ENCODE measurements at regions not wholly inside any gene's neighbourhood (a gene's known extent, or its start where the extent isn't known, plus 50 kb on each side); places are given as distances from the start of the nearest gene placed in this dataset.
"Not testable (repeated sequence)": the region's sequence is repeated elsewhere in the genome, so short reads cannot be mapped to it uniquely, and the experiment has no call there.

DNA sequence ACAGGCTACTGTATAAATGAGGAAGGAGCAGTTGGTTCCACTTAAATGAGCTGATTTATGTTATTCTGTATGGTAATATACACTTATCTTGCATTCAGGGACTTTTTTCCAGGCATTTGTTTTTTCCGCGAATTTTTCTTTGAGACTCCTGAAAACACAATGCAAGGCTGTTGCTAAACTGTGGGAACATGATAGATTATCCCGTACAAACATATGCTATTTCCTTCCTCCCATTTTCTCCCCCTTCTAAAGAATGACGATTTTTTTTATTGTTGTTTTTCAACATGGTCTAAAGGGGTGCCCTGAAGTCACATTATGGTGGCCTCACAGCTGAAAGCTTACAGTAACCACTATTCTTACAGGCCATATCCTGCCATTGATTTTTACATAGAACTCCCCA is 523.9 kb upstream of the NRP1 start:
- DNase-seq, result no peak

DNA sequence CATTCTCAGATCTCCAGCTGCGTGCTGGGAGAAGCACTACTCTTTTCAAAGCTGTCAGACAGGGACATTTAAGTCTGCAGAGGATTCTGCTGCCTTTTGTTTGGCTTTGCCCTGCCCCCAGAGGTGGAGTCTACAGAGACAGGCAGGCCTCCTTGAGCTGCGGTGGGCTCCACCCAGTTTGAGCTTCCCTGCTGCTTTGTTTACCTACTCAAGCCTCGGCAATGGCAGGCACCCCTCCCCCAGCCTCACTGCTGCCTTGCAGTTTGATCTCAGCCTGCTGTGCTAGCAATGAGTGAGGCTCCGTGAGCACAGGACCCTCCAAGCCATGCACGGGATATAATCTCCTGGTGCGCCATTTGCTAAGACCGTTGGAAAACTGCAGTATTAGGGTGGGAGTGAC is 518.8 kb upstream of the NRP1 start:
- not testable (repeated sequence) for DNase-seq

DNA sequence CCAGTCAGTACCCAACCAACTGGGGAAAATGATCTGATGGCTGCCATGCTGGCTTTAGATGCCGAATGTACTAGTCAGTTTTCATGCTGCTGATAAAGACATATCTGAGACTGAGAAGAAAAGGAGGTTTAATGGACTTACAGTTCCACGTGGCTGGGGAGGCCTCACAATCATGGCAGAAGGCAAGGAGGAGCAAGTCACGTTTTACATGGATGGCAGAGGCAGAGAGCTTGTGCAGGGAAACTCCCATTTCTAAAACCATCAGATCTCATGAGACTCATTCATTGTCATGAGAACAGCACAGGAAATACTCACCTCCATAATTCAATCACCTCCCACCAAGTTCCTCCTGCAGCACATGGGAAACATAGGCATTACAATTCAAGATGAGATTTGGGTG is 508.9 kb upstream of the NRP1 start:
- no peak for DNase-seq

DNA sequence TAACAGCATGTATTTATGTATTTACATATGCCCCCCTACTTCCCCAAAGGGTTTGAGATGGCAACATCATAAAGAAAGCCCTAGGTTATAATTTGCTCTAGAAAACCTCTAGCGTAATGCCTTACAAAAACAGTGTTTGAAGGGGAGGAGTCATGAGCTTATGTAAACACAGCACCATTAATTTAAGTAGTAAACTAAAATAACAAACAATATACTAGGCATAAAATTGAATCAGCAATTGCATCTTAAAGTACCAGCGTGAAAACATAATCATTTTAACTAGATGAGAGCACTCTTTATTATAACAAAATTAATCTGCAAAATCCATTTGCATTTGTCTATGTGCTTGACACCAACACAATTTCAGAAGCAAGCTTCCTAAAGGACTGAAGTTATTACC is 507.2 kb upstream of the NRP1 start:
- no peak for DNase-seq

DNA sequence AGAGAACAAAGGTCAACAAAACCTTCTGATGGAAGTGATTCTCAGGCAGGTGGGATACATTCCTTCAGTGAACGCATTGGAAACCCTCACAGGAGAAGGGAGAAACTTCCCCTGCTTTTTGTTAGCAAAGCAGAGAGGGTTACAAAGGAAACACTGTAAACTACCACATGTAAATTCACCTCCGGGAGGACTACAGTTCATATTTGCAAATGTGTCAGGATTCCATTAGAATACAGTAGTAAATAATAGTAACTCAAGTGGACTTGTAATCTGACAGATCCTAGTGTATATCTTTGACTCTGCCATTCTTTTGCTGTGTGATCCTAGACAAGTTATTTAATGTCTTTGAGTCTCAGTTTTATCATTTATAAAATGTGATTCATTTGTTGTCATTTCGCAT is 504.3 kb upstream of the NRP1 start:
- no peak for DNase-seq

DNA sequence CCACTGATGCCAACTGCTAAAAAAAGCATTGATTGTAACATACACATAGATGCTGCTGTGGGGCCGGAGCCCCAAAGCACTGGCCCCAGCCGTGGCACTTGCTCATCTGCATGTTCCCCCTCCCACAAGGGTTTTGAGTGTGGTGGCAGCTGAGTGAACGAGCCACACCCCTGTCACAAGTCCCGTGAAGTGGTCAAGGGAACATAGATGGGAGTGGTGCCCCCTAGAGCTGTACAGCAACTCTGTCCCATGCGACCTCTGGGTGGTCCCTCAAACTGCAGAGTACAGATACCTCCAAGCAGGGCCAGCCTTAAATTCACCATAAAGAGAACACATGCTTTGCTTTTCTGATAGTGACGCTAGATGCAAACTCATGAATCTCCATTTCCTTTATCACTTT is 503.3 kb upstream of the NRP1 start:
- no peak for DNase-seq

DNA sequence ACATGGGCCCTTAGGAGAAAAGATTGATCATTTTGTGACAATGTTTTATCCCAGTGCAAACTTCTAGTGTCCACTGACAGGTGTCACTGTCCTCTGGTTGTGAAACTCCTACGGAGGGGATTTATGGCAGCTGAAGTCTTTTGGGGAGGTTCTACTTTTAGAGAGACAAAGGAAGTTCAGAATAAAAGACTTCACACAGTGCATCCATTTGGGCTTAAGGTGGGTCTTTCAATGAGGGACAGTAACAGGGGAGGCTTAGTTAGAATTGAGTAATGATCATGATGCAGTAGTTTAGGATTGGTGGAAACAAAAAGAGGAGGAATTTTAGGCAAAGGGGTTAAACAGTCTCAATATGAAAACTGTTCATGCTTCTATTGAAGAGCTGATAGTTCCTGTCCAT is 501.1 kb upstream of the NRP1 start:
- DNase-seq, result no peak

DNA sequence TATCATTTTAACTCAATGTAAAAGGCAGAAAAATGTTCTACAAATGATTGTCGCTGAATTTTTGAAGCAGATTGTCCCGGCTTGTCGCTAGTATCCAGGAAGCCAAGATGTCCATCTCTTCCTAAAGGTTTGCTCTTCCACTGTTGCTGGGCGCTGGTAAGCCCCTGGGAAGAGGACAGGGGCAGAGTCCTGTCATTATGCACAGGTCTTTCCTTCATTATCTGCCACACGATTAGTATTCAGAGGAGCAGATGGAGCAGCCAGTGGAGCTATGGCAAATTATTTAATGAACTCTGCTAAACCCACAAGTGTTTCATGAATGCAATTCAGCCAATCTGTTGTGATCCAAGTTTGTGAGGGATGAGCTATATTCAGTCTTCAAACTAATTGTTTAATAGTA is 499.1 kb upstream of the NRP1 start:
- no peak for DNase-seq

DNA sequence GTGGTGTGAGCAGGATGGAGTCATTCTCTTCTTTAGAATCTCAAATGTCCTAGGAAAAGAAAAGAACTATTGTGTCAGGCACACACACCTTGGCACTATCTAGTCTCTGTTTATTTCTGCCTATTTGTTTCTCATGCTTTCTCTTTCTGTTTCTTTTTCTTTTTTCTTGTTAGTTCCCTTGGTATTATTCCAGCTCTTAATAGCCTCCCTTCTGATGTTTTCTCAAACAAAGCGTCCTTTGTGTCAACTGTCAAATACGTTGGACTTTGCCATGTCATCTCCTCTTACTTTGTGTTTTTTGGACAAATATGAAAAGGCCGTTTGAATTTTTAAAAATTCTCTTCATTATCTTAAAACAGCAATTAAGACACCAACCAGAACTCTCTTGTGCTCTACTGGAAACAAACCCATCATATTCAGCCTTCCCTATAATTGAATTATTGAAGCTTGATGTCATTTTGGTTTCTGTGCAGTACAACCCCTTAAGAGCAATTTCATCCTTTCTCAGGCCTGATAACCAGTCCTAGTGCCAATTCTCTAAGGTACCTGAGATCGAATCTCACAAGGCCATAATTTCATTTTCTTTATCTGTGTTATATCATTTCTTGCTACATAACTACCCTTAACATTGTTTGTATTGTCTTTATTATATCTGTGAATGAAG is 497.8 kb upstream of the NRP1 start:
- no peak for DNase-seq

DNA sequence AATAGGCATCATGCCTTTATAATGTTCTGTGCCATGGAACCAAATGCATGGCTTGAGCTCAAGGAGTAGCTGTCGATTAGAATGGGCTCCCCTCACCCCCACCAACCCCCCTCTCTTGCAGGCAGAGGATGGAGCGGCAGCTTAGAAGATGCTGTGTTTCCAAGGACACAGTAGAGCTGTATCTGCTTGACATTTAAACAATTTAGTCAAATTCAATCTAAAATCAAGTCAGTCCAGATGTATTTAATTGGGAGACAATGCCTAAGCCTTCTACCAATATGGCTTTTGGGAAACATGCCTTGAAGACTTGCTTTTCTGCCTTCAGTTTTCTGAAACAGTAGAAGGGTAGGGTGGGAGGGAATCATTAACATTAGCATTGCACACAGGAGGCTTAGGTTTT is 497.1 kb upstream of the NRP1 start:
- DNase-seq, result no peak

DNA sequence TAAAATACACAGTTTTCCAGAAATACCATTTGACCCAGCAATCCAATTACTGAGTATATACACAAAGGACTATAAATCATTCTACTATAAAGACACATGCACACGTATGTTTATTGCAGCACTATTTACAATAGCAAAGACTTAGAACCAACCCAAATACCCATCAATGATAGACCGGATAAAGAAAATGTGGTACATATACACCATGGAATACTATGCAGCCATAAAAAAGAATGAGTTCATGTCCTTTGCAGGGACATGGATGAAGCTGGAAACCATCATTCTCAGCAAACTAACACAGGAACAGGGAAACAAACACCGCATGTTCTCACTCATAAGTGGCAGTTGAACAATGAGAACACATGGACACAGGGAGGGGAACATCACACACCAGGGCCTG is 495.4 kb upstream of the NRP1 start:
- DNase-seq, result not testable (repeated sequence)

DNA sequence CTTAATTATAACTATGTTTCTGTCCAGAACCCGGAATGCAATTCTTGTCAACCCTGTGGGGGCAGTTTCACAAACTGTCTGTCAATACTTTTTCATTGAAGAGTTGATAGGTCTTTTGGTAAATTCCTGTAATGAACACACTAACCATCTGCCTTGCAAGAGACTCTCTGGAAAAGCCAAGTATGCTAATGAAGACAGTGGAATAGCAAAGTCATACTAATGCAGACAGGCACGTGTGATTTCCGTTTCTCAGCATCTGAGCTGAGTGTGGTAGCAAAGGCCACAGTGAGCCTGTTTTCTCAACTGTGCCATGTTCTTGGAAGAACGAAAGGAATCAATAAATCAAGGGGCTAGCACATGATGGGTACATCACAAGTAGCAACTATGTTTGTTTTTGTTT is 494.1 kb upstream of the NRP1 start:
- no peak for DNase-seq

DNA sequence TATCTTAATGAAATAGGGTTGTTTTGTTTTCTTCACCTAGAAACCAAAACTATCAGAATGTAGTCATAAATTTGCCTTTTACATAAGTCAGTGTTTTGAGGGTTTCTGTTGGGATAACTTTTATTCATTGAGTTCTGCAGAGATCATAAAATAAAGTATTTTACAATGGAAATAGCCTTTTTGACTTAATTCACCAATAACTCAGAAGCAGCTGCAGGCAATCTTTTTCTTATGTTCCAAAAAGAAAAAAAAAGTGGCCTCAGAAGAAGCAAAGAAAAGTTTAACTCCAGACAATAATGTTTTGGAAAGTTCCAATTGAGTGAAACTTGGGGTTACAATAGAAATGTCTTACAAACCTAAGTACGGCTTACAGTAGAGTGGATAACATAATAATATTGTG is 491.7 kb upstream of the NRP1 start:
- DNase-seq, result no peak

DNA sequence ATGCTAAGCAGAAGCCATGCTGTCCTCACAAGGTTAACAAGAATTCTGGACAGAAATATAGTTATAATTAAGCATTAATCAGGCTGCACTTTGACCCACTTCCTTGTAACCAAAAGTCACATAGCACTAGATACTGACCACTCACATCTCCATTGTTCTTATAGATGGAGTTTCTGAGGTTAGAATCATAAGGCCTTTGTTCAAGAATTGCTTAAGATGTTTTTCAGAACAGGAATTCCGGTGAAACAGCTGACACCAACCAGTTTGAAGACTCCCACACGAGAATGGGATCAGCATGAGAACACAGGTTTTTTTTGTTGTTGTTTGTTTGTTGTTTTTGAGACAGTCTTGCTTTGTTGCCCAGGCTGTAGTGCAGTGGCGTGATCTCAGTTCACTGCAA is 488.3 kb upstream of the NRP1 start:
- DNase-seq, result no peak

DNA sequence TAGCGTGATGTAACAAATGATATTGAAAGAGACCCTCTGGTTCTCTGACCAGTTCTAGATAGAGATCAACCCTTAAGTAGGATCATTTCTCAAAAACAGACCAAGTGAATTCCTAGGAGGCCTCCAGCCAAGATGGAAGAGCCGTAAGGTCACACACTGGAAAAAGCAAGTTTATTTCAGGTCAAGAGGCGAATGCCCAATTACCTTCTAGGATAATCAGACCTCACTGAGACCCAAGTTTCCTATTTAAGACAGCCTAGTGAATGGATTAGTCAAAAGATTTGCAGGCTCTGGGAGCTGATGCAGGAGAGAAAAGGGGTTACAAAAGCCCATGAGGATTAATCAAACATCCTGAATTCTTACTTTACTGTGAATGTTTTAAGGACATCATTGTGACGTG is 486.1 kb upstream of the NRP1 start:
- DNase-seq, result no peak

DNA sequence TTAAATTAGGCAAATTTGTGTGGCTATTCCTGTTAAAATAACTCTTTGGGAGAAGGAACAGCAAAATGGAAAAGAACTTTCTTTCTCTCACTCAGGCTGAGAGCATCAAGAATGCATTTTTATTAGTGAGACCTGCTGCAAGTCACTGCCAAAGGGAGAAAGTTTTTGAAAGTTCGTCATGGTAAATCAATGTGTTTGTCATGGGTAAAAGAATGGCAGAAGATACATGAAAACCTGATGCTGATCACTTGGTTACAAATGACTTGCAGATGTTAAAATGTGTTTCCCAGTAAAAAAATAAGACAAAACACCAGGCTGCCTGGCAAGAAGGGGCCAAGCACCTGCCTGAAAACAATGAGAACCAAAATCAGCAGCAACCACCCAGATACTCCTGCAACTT is 484.7 kb upstream of the NRP1 start:
- no peak for DNase-seq

DNA sequence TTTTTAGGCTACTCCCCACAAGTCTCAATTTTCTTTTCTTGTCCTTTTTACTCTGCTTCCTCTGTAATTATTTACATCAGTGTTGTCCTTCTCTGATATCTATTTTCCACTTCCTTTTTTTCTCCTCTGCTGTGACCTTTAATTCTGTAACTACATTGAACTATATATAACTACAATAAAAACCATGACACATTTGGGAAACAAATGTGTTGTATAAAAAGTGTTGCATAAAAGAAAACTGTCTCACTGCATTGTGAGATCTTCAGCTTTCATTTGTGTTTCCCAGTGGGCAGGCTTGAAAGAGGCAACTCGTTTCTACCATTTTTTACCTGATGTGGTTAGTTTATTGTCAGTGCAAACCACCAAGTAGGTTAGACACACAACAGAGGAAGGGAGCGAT is 483.9 kb upstream of the NRP1 start:
- DNase-seq, result no peak

DNA sequence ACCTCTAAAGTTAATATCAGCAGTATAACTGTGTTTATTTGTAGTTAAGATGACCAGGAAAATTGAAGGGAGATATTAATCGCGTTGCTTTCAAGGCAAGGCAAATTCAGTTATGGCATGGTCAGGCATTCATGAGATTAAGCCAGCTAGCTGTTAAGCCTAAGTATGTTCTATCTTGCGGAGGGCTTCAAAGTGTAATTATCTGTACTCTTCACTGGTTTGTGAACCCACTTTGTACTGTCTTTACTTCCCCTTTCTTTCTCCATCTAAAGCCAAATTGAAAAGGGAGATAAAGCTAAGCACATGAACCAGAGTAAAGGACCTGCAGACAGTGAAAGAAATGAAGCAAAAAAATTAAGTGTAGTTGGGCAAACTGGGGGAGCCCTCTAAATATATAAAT is 483.1 kb upstream of the NRP1 start:
- DNase-seq, result no peak

DNA sequence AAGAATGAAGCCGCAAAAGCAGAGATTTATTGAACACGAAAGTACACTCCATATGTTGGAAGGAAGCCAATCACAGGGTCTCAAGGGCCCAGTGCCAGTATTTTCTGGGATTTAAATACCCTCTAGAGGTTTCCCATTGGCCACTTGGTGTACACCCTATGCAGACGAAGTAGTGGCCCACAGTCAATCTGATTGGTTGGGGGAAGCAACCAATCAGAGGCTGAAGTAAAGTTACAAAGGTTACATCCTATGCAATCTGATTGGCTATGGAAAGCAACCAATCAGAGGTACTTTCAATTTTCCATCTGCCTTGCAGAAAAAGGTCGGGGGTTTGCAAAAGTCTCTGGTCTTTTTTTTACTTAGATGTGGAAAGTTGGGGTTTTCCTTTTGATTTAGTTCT is 481.3 kb upstream of the NRP1 start:
- no peak for DNase-seq

DNA sequence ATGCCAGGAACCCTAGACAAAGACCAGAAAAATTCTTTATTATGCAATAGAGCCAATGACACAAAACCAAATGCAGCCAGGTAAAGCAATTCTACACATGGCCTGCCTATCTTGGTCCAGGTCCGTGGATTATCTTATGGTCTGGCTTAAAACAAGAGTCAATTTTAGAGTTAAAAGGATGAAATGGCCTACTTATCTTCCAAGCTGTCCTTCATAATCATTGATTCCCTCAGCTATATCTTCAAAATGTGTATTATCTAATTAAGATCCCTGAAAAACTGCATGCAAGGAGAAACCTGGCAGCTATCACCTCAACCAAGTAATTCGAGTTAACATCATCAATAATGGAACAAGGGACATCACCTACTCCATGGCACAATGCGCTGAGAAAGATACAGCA is 479.4 kb upstream of the NRP1 start:
- no peak for DNase-seq

DNA sequence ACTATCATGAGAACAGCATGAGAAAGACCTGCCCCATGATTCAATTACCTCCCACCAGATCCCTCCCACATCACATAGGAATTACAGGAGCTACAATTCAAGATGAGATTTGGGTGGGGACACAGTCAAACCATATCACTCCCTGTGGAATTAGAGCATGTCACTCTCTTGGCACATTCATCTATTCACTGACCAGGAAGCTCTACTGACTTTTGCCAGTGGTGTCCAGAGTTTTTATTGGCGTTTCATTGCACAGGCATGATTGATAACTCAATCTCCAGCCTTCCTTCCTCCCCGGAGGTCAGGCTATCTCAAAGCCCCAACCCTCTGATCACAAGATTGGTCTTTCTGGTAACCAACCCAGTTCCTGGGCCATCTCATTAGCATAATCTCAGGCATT is 478.9 kb upstream of the NRP1 start:
- no peak for DNase-seq

DNA sequence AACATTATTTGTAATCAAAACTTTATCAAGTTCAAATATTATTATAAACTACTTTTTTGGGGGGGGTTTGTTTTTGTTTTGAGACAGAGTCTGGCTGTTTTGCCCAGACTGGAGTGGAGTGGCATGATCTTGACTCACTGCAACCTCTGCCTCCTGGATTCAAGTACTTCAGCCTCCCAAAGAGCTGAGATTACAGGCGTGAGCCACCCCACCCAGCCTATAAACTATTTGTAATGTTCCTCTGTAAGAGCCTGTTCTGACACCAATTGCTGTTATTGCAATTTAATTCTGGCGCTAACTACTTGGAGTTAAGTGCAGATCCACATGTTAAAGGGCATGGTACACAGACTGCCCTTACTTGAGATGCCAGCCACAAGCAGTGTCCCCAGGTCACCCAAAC is 478.1 kb upstream of the NRP1 start:
- no peak for DNase-seq

DNA sequence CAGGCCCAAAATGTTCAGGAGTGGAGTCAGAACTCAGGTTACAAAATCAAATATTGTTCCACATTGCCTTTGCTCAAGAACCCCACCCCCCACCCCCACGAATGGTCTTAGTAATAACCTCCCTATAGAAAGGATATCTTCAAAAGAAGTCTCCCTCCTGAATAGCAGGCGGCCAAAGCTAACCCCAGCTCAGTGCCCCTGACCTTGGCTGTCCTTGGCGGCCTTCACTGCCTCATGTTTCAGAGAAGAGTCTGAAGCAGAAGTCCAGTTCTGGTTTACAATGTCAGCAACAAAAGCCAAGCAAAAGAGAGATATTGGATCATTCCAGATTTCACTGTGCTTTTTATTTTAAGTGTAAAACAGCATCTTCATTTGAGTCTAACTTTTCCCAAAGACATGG is 476.5 kb upstream of the NRP1 start:
- no peak for DNase-seq

DNA sequence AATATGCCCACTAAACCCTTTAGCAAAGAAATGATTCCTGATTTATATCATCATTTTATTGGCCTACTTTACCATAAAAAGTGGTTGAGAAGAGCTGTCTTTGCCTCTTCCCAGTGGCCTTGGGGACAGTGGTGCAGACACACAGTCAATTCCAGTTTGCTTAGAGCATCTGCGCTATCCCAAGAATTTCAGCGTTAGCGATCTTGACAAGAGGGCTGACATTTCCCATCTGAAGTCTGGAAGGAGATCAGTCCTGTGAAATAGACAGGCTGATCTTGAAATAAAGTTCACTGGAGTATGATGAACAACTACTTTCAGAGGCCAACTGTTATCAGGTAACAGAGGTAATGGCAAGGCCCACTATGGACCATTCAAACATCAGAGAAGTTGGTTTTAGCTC is 475.3 kb upstream of the NRP1 start:
- no peak for DNase-seq

DNA sequence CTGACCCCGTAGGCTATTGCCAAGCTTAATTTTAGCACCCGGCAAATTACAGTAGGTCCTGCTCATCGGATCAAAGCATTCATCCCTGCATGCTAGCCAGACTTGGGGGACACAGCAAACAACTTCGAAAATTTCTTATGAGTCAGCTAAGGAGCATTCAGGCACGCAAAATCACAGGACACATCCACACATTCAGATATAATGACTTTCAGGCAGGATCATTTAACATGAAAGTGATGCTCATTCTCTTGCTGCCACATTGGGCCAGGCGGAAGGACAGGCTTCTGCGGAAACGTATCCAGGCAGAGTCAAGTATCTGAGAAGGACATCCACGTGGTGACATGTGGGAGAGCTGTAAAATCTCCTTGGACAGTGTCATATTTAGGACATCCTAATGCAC is 474.0 kb upstream of the NRP1 start:
- DNase-seq, result no peak
